GM19025 (cell line): ENCODE measurements at regions not wholly inside any gene's neighbourhood (a gene's known extent, or its start where the extent isn't known, plus 50 kb on each side); places are given as distances from the start of the nearest gene placed in this dataset.
"Not testable (repeated sequence)": the region's sequence is repeated elsewhere in the genome, so short reads cannot be mapped to it uniquely, and the experiment has no call there.

ENCODE experiments used
- ATAC-seq: cut with Tn5 transposase; IDR thresholded peaks from one replicate; pipeline ENCODE4 v1.9.1; 2021; ENCODE audit warnings: mild to moderate bottlenecking, low read depth, moderate library complexity; ENCODE audit not compliant: unreplicated experiment

DNA sequence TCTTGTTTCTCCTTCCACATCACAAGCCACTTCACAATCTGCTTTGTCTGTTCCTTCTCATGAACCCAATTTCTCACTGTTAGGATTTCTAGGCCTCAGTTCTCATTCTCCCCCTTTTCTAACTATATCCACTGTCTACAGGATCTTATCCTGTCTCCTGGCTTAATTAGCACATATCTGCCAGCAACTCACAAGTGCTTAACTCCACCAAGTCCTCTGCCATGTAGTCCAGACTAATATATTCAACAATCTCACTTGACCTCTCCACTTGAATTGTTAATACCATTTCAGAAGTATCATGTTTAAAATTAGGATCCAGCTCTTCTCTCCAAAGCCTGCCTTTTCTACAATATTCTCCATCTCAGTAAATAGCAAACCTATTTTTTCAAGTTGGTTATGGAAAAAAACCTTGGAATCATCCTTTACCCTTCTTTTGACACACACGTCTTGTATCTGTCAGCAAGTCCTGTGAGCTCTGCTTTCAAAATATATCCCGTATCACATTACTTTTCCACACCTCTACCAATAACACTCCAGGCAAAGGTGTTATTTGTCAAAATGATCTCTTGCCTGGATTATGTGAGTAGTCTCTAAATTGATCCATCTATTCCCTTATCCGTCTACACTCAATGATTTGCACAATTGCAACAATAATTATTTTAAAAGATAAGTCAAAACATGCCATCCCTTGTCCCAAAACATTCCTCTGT, 127.2 kb upstream of the SLIT2 start:
- ATAC-seq, result no peak

DNA sequence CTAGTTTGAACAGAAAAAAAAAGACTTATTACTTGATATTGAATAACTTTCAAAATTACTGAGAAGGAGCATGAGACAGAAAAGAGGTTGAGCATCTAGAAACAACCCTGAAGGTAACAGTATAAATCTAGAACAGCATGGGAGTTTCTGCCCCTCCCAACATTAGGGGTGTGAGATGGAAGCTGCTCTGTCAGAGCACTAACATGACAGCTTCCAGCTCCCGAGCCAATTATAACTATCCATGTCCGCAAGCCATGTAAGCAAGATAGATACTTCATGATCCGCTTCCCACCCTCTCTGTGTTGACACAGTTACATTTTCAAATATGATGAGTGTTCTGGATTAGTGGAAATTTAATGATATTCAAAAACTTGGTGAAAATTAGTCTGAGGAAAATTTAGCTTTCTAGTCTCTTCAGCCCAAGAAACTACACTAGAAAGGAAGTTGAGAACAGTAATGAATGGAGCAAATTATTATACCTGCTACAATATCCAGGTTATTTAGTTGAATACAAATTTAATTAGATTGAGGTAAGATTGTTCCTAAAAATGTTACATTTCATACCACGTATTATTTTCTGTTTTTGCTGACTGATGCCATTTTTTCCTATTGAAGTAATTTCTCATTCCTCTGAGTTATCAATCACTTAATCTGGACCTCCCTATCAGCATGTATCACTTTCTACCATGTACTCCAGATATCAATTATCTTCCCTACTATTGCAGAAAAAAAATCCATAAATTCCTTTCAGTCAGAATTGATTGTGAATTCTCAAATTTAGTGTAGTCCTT, 129.3 kb upstream of the SLIT2 start:
- no peak for ATAC-seq

DNA sequence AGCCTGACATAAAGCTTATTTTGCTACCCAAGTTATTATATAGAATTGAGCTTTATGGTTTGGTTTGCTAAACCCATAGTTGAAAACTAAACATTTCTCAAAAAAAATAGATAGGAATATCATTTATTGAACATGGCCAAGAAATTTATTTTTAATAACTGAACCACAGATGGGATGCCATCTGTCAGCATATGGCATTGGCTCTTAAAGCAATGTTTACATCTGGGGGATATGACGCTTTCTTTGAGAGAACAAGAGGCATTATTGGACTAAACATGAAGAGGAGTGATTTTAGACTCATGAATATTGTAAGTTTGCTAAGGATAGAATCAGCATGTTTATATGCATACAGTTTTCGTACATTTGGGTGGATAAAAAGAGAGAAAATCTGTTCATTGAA, 132.6 kb upstream of the SLIT2 start:
- ATAC-seq, result no peak

DNA sequence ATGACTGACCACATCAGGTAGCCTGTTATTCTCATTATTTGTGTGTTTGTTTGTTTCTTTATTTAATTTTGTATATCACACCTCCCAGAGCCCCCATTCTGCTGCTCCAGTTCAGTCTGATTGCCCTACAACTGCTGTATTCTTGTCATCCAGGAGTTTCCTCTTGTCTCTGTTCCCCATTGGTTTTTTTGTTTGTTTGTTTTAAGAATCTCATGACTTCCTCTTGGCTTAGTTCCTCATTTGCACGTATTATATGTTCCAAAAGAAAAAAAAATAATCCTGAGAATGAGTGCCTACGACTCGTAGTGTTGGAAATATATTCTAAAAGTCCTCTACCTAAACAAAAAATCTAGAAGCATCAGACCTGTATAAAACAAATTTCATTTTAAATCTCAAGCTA, 142.3 kb upstream of the SLIT2 start:
- ATAC-seq, result no peak

- ATAC-seq, result no peak
These were observed 144.8 kb upstream of the SLIT2 start for GRCh38 chr4:20106921-20107320.

- ATAC-seq, result no peak
These were observed 149.9 kb upstream of the SLIT2 start for GRCh38 chr4:20101831-20102230.

- no peak for ATAC-seq
These were observed 154.8 kb upstream of the SLIT2 start for GRCh38 chr4:20096911-20097310.

- ATAC-seq, result no peak
These were observed 155.7 kb upstream of the SLIT2 start for GRCh38 chr4:20095805-20096541.

- no peak for ATAC-seq
These were observed 159.9 kb upstream of the SLIT2 start for GRCh38 chr4:20091781-20092180.

GRCh38 chr4:20087522-20087911, 164.2 kb upstream of the SLIT2 start:
- no peak for ATAC-seq

- no peak for ATAC-seq
These were observed 164.7 kb upstream of the SLIT2 start for GRCh38 chr4:20086799-20087521.

GRCh38 chr4:20086067-20086798, 165.5 kb upstream of the SLIT2 start:
- ATAC-seq, result no peak

GRCh38 chr4:20085653-20086052, 166.1 kb upstream of the SLIT2 start:
- no peak for ATAC-seq

GRCh38 chr4:20085156-20085555, 166.5 kb upstream of the SLIT2 start:
- ATAC-seq, result no peak

GRCh38 chr4:20084488-20084887, 167.2 kb upstream of the SLIT2 start:
- no peak for ATAC-seq

- no peak for ATAC-seq
These were observed 173.1 kb upstream of the SLIT2 start for GRCh38 chr4:20078644-20079043.

GRCh38 chr4:20075248-20075871, 176.3 kb upstream of the SLIT2 start:
- no peak for ATAC-seq

GRCh38 chr4:20074450-20074849, 177.3 kb upstream of the SLIT2 start:
- no peak for ATAC-seq

DNA sequence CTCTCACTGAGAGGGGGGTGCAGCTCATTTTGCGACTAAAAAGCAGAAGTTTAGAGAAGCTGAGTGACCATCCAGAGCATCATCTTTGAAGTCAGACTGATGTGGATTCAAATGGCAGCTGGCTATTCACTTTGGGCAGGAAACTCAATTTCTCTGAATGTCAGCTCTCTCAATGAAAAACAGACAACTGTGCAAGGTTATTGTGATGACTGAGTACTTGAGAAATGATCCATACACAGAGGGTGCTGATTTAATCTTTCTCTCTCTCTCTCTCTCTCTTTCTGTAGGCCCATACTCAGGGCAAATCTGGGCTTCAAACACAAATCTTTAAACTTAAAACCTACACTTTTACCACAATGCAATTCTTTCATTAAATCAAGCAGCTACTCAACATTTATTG, 185.8 kb upstream of the SLIT2 start:
- ATAC-seq, result no peak

- not testable (repeated sequence) for ATAC-seq
These were observed 188.8 kb upstream of the SLIT2 start for GRCh38 chr4:20062857-20063256.
